PC-9 (cell line): ENCODE measurements at regions not wholly inside any gene's neighbourhood (a gene's known extent, or its start where the extent isn't known, plus 50 kb on each side); places are given as distances from the start of the nearest gene placed in this dataset.

Experiments
- EZH2 ChIP-seq: fragments of 200-600 bp; sonication (generic); IDR thresholded peaks from 2 replicates; pipeline ENCODE4 v1.8.0; 2017; ENCODE audit warnings: antibody characterized with exemption, low read depth
- TF ChIP-seq, protein P1 (sequence below): fragments of 200-600 bp; sonication (generic); conservative IDR thresholded peaks from 2 replicates; pipeline ENCODE4 v1.6.1; 2017; ENCODE audit warnings: mixed run types, antibody characterized with exemption, mild to moderate bottlenecking, moderate library complexity

DNA sequence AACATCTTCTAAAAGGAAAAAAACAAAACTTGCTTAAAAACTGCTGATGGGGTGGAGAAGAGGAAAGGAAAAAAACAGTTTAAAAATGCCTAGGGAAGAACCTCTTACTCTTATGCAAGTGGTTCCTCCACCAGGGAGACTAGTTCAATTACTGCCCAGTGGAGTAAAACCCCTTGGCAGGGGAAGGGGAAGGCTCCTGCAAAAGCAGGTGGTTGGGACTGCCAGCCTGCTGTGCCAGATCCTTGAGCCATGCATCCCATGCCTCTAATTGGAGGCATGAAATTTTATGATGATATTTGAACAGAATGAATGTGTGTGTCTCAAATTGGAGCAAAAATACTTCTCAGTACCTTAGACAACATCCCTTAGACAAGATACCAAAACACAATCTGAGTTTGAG, 118.8 kb downstream of the FSCB start:
- TF ChIP-seq, protein P1, sequence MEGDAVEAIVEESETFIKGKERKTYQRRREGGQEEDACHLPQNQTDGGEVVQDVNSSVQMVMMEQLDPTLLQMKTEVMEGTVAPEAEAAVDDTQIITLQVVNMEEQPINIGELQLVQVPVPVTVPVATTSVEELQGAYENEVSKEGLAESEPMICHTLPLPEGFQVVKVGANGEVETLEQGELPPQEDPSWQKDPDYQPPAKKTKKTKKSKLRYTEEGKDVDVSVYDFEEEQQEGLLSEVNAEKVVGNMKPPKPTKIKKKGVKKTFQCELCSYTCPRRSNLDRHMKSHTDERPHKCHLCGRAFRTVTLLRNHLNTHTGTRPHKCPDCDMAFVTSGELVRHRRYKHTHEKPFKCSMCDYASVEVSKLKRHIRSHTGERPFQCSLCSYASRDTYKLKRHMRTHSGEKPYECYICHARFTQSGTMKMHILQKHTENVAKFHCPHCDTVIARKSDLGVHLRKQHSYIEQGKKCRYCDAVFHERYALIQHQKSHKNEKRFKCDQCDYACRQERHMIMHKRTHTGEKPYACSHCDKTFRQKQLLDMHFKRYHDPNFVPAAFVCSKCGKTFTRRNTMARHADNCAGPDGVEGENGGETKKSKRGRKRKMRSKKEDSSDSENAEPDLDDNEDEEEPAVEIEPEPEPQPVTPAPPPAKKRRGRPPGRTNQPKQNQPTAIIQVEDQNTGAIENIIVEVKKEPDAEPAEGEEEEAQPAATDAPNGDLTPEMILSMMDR = no peak
- no peak for TF ChIP-seq EZH2
